GM19395 (cell line): ENCODE measurements at regions not wholly inside any gene's neighbourhood (a gene's known extent, or its start where the extent isn't known, plus 50 kb on each side); places are given as distances from the start of the nearest gene placed in this dataset.

Experiments
- ATAC-seq: cut with Tn5 transposase; IDR thresholded peaks from one replicate; pipeline ENCODE4 v1.9.1; 2021; ENCODE audit warnings: mild to moderate bottlenecking, moderate library complexity; ENCODE audit not compliant: unreplicated experiment

DNA sequence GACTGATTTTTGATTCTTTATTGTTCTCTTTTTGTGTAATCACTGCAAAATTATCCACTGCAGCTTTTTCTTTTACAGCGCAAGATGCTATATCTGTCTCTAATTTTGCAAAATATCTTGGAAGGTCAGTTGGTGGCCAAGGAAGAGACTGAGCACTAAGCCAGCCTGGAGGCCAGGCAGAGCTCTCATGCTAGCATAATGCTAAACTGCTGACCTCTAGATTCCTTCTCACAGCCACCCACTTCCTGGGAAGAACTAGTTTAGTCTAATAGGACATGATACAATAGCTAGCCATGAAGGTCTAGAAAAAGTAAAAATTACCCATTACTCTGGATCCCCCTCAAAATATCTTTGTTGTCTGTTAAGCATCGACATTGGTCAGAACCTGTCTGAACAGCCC is 227.2 kb upstream of the ARHGAP20 start:
- no peak for ATAC-seq

GRCh38 chr11:110935018-110935640 is 222.9 kb upstream of the ARHGAP20 start:
- no peak for ATAC-seq

DNA sequence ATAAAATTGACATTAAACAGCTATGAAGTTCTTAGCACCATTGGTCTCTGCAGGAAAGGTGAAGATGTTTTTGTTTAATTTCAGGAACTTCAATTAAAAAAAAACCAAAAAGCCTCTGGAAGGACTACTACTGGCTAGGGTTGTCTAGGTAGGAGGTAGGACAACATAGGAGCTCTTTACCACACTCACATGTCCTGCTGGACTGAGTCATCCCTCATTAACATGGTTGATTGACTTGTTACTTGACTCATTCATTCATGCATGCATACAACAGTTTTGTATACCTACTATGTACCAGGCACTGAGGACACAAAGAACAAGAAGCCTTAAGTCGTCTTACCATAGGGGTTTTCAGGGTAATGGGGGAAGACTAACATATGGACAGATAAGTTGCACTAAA is 216.9 kb upstream of the ARHGAP20 start:
- ATAC-seq, result no peak

- no peak for ATAC-seq
These were observed 216.2 kb upstream of the ARHGAP20 start for GRCh38 chr11:110928391-110928790.

GRCh38 chr11:110921742-110922521 is 209.7 kb upstream of the ARHGAP20 start:
- no peak for ATAC-seq

DNA sequence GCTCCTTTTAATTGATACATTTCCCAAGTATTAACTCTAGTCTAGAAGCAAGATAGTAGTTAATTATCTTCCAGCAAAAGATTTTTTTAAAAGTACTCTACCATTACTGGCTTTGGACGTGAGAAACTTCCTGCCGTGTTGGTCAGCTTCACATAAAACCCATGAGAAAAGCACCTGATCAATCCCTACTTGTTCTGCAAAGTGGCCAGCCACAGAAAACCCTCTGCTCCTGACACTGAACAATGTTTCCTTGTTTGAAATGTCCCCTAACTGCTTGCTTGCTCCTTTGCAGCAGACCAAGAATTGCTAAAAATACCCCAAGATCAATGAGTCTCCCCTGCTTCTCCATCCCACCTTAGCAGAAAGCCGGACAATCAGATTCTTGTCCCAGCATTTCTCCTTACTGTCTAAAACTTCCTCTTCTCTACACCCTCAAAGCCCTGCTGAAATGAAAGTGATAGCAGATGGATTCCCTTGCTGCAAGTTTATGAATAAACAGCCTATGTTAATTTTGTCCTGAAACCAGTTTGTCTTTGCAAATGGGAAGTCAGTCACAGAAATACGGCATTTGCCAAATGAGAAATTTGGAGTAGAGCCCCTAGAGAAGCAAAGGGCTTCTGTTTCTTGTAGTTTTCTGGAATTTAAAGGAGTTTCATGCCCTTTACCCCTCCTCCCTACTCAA is 207.1 kb upstream of the ARHGAP20 start:
- peak; percentile 89 for ATAC-seq

DNA sequence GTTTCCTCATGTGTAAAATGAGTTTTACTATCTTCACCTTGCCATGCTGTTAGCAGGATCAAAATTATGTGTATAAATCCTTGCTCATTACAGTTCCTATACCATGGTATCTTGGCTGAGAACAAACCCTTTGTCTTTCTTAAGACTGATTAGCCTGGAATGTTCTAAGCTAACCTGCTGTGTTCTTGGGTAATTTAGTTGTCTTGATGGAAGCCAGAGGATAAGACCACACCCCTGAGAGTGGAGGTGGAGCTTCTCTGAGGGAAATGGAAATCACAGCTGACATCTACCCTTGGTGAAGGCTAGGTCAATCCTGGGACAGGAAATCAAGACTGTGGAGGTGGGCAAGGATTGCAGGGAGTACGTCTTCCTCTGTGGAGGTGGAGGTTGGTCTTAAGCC is 206.1 kb upstream of the ARHGAP20 start:
- no peak for ATAC-seq

DNA sequence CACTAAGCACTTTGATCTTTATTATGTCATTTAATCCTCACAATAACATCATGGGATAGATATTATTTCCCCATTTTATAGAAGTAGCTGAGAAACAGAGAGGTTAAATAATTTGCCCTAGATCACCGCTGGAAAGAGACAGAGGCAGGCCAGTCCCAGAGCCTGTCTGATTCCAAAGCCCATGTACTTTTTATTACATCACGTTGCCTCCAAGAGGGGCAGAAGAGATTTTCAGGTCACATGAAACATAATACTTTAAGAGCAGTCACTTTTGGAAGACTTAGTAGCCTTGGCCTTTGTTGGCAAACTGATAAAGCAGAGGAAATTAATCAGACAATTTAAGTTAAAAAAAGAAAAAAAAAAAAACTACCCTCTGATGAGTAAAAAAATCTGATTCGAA is 200.2 kb upstream of the ARHGAP20 start:
- ATAC-seq, result no peak

DNA sequence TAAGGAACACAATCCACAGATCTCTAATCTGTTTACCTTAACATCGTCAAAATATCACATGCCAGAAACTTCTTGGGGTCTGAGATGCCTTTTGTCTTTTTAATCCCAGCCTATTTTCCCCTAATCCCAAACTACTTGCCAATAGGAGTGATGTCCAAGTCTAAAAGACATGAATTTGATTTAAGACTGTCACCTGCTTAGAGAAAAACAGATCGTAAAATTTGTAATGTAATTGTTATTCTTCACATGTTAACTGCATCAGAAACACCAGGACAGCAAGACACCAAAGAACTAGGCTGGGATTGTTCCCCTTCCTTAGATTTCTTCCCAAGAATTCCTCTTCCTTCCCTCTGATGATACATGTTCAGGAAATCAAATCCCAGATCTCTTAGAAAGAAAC is 198.1 kb upstream of the ARHGAP20 start:
- ATAC-seq, result no peak

DNA sequence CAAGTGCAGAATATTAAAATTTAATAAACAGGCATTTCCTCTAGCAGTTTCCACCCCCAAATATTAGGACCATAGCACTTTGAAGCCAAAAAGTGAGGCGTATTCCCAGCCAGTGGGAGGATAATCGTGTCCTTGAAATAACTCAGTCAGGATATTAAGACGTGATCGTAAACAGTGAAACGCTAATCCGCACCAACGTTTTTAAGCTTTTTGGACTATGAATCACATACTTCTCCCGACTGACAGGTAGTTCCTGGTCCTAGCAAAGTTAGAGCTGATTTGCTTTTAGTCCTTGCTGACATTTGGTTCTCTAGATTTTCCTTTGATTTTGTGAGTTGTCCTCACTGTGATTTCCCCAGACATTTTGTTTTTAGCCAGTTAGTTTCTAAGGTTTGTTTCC is 197.1 kb upstream of the ARHGAP20 start:
- no peak for ATAC-seq

GRCh38 chr11:110908401-110909105 is 196.3 kb upstream of the ARHGAP20 start:
- no peak for ATAC-seq

DNA sequence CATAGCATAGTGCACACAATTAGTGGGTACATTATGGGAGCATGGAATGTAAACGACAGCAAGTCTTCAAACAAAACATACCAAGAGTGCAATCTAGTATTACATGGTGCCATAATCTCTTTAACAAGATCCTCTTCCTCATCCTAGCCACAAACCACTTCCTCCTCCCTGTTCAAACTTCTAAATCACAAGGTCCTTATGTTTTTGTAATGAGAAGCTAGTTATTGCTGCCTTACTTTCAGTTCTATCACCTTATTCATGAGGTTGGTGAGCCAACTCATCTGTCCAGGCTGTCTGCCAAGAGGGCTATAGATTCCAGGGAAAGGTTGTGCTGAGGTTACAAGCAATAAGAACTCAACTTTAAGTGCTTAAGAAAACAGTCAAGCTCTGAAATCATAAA is 195.4 kb upstream of the ARHGAP20 start:
- ATAC-seq, result peak; percentile 73

GRCh38 chr11:110903830-110904229 is 191.6 kb upstream of the ARHGAP20 start:
- no peak for ATAC-seq

DNA sequence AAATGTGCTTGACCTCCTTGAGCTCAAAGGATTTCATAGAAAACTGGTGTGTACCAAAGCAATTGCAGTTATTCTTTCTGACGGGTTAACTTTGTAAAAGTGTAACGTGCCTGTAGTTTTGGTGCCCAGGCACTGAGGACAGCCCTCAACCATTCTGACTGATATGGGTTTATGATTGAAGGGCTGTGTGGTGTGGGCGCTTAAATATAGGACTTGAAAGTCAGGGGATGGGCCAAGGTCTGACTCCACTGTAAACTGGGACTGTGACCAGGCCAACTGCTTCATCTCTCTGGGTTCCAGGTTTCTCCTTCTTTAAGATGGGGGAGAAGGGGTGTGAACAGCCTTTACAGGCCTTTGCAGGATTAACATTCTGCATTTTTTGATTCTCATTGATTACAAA is 191.1 kb upstream of the ARHGAP20 start:
- no peak for ATAC-seq

GRCh38 chr11:110901441-110901840 is 189.2 kb upstream of the ARHGAP20 start:
- ATAC-seq, result no peak

DNA sequence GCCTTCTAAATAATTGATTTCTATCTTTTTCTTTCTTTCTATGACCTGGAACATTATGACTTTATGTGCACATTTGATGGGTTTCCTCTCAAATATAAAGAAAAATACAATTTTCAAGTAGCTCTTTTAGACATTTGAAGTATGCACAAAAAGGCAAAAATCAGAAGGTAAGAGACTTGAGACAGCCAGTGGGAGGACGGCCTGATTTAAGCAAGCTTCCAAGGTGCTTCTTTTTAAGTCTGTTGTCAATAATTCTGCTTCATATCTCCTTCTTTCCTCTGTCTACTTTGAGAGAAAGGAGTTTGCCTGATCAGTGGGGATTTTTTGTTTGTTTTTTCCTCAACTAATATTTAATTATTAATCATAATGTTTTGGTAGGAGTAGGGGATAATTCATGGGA is 188.2 kb upstream of the ARHGAP20 start:
- no peak for ATAC-seq

DNA sequence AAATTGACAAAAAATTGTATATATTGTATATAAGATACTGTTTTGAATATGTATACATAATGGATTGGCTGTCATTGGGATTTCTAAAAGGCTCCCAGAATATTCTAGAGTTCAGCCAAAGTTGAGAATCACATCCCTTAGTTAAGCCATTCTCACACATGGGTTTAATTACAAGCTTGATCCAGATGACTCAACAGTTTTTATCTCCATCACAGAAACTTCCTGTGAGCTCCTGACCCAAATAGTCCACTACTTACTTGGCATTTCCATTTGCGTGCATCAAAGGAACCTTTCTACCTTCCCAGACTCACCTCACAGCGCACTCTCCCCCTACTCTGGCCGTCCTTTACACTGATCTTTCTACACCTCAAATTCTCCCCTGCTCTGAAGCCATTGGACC is 184.8 kb upstream of the ARHGAP20 start:
- ATAC-seq, result no peak

- no peak for ATAC-seq
These were observed 184.1 kb upstream of the ARHGAP20 start for GRCh38 chr11:110896358-110896757.

DNA sequence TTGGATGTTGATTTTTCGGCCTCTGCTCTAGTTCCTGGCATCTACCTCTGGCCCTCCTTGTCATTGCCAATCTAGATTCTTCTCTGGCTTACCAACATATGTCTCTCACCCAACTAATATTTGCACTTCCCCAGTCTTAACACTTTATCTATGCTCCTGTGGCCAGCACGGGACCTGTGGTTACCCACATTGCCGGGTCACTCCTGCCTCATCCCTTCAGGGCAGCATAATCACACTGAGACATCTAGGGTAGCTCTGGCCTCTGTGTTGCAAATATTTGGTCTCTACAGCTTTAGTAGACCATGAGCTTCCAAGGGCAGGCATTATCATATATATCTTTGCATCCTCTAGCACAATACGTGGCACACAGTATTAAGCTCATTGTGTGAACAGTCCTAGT is 182.0 kb upstream of the ARHGAP20 start:
- no peak for ATAC-seq

DNA sequence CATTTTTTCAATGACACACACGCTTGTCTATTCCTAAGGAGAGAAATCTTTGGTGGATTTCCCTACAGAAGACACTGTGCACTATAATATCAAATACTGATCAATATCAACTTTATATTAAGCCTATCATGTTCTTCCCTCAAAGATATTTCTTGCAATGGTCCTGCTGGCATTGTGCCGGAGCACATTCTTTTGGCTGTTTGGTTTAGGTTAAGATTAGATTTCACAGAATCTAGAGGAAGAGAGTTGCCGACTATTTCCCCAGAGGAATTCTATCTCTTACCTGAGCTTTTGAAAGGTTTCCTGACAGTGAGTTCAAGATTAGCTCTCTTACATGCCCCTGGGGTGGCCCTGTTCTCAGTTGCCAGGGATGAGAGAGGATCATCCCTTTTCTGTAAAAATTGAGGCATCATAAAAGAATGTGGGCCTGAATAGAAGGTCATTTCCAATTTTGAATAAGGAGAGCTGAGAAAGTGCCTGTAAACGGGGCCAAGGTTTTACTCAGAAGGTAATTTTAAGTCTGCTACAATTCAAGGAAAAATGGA is 180.6 kb upstream of the ARHGAP20 start:
- no peak for ATAC-seq

GRCh38 chr11:110891411-110891810 is 179.2 kb upstream of the ARHGAP20 start:
- no peak for ATAC-seq
